Neural cell (in vitro differentiated cells): ENCODE measurements at regions not wholly inside any gene's neighbourhood (a gene's known extent, or its start where the extent isn't known, plus 50 kb on each side); places are given as distances from the start of the nearest gene placed in this dataset.

Experiments
- CTCF ChIP-seq: fragments of 450-650 bp; IDR thresholded peaks from 2 replicates; pipeline ENCODE4 v1.5.1; 2014; ENCODE audit warnings: antibody characterized with exemption, mild to moderate bottlenecking, moderate library complexity; ENCODE audit not compliant: poor library complexity, severe bottlenecking
- EP300 ChIP-seq: fragments of 450-650 bp; conservative IDR thresholded peaks from 2 replicates; pipeline ENCODE4 v1.6.1; 2014; ENCODE audit warnings: antibody characterized with exemption, mild to moderate bottlenecking, moderate library complexity; ENCODE audit not compliant: poor library complexity, severe bottlenecking
- EZH2 ChIP-seq: fragments of 200-600, 300-800 bp; shearing (Covaris generic), sonication (generic); IDR thresholded peaks from 2 replicates; pipeline ENCODE4 v1.6.1; 2014; ENCODE audit warnings: antibody characterized with exemption, low read length, borderline replicate concordance, mild to moderate bottlenecking; ENCODE audit not compliant: insufficient read depth, poor library complexity, severe bottlenecking
- MXI1 ChIP-seq: fragments of 450-650 bp; conservative IDR thresholded peaks from 2 replicates; pipeline ENCODE4 v1.6.1; 2014; ENCODE audit warnings: antibody characterized with exemption, mild to moderate bottlenecking; ENCODE audit not compliant: poor library complexity, severe bottlenecking
- POLR2AphosphoS5 ChIP-seq: IDR thresholded peaks from 2 replicates; pipeline ENCODE4 v1.6.1; 2012
- RAD21 ChIP-seq: fragments of 450-650 bp; conservative IDR thresholded peaks from 2 replicates; pipeline ENCODE4 v1.6.1; 2014; ENCODE audit warnings: antibody characterized with exemption, mild to moderate bottlenecking, moderate library complexity
- SMC3 ChIP-seq: fragments of 450-650 bp; conservative IDR thresholded peaks from 2 replicates; pipeline ENCODE4 v1.6.1; 2014; ENCODE audit warnings: antibody characterized with exemption, mild to moderate bottlenecking, moderate library complexity; ENCODE audit not compliant: poor library complexity
- TAF1 ChIP-seq: IDR thresholded peaks from 2 replicates; pipeline ENCODE4 v1.6.1; 2012; ENCODE audit warnings: low read depth
- TF ChIP-seq, protein P1 (sequence below): IDR thresholded peaks from 2 replicates; pipeline ENCODE4 v1.6.1; 2012; ENCODE audit warnings: borderline replicate concordance

- TF ChIP-seq CTCF = no peak
- TF ChIP-seq, protein P1, sequence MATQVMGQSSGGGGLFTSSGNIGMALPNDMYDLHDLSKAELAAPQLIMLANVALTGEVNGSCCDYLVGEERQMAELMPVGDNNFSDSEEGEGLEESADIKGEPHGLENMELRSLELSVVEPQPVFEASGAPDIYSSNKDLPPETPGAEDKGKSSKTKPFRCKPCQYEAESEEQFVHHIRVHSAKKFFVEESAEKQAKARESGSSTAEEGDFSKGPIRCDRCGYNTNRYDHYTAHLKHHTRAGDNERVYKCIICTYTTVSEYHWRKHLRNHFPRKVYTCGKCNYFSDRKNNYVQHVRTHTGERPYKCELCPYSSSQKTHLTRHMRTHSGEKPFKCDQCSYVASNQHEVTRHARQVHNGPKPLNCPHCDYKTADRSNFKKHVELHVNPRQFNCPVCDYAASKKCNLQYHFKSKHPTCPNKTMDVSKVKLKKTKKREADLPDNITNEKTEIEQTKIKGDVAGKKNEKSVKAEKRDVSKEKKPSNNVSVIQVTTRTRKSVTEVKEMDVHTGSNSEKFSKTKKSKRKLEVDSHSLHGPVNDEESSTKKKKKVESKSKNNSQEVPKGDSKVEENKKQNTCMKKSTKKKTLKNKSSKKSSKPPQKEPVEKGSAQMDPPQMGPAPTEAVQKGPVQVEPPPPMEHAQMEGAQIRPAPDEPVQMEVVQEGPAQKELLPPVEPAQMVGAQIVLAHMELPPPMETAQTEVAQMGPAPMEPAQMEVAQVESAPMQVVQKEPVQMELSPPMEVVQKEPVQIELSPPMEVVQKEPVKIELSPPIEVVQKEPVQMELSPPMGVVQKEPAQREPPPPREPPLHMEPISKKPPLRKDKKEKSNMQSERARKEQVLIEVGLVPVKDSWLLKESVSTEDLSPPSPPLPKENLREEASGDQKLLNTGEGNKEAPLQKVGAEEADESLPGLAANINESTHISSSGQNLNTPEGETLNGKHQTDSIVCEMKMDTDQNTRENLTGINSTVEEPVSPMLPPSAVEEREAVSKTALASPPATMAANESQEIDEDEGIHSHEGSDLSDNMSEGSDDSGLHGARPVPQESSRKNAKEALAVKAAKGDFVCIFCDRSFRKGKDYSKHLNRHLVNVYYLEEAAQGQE = no peak
- TF ChIP-seq EZH2 = no peak
- TF ChIP-seq POLR2AphosphoS5 = no peak
- TF ChIP-seq TAF1 = no peak
- TF ChIP-seq EP300 = no peak
- TF ChIP-seq RAD21 = no peak
- TF ChIP-seq MXI1 = no peak
- TF ChIP-seq SMC3 = no peak
Measured at GRCh38 chr9:38229104-38229500, 160.1 kb upstream of the SHB start.
